Neural crest cell (in vitro differentiated cells): ENCODE measurements at regions not wholly inside any gene's neighbourhood (a gene's known extent, or its start where the extent isn't known, plus 50 kb on each side); places are given as distances from the start of the nearest gene placed in this dataset.
A peak's percentile ranks its signal among the peaks of the same experiment; 100 is the strongest.

Experiments
- DNase-seq: peaks from one replicate; pipeline ENCODE4 v3.0.0; 2021; ENCODE audit warnings: low read depth, mixed read lengths, low spot score
- H3K27ac Mint-ChIP-seq: one replicate; pipeline ENCODE4 v1.8.0; 2021; ENCODE audit warnings: mild to moderate bottlenecking, mixed read lengths; ENCODE audit not compliant: unreplicated experiment
- H3K27me3 Mint-ChIP-seq: 2 replicates; pipeline ENCODE4 v1.8.0; 2021; ENCODE audit warnings: low read depth, mild to moderate bottlenecking, mixed read lengths
- H3K36me3 Mint-ChIP-seq: 2 replicates; pipeline ENCODE4 v1.8.0; 2021; ENCODE audit warnings: low read depth, mild to moderate bottlenecking, mixed read lengths
- H3K4me1 Mint-ChIP-seq: 2 replicates; pipeline ENCODE4 v1.8.0; 2021; ENCODE audit warnings: mixed read lengths
- H3K4me3 Mint-ChIP-seq: one replicate; pipeline ENCODE4 v1.8.0; 2021; ENCODE audit warnings: mild to moderate bottlenecking, mixed read lengths
- H3K9me3 Mint-ChIP-seq: 2 replicates; pipeline ENCODE4 v1.8.0; 2021; ENCODE audit warnings: mixed read lengths
- TF ChIP-seq, protein P1 (sequence below): fragments of 200-600 bp; sonication (generic); conservative IDR thresholded peaks from 2 replicates; pipeline ENCODE4 v1.5.0; 2021; ENCODE audit warnings: antibody characterized with exemption, mild to moderate bottlenecking

DNA sequence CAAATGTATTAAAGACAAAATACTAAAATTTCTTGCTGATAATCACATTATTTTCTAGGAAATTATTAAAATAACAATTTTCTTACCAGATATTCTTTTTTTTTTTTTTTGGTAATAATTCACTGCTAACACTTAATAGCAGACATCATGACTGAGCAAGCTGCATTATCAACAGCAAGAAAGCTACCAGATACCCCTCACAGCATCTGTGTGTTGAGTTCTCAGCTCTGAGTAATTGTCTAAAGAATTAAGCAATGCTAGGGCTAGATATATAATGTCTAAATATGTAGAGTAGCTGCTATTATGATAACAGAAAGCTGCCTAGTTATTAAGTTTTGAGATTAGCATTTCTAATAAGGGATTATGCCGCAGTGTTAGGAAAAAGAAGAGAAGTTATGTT, 754.3 kb upstream of the PKDCC start:
- no peak for DNase-seq
- H3K27me3 Mint-ChIP-seq = no peaks in the 10 kb centered on the region
- peaks cover 5% of the 10 kb centered on the region for H3K9me3 Mint-ChIP-seq
- no peaks in the 10 kb centered on the region for H3K36me3 Mint-ChIP-seq
- H3K4me1 Mint-ChIP-seq = no peaks in the 10 kb centered on the region
- H3K27ac Mint-ChIP-seq = no peak overlapping the region
- TF ChIP-seq, protein P1, sequence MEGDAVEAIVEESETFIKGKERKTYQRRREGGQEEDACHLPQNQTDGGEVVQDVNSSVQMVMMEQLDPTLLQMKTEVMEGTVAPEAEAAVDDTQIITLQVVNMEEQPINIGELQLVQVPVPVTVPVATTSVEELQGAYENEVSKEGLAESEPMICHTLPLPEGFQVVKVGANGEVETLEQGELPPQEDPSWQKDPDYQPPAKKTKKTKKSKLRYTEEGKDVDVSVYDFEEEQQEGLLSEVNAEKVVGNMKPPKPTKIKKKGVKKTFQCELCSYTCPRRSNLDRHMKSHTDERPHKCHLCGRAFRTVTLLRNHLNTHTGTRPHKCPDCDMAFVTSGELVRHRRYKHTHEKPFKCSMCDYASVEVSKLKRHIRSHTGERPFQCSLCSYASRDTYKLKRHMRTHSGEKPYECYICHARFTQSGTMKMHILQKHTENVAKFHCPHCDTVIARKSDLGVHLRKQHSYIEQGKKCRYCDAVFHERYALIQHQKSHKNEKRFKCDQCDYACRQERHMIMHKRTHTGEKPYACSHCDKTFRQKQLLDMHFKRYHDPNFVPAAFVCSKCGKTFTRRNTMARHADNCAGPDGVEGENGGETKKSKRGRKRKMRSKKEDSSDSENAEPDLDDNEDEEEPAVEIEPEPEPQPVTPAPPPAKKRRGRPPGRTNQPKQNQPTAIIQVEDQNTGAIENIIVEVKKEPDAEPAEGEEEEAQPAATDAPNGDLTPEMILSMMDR = no peak
- no peak overlapping the region for H3K4me3 Mint-ChIP-seq

DNA sequence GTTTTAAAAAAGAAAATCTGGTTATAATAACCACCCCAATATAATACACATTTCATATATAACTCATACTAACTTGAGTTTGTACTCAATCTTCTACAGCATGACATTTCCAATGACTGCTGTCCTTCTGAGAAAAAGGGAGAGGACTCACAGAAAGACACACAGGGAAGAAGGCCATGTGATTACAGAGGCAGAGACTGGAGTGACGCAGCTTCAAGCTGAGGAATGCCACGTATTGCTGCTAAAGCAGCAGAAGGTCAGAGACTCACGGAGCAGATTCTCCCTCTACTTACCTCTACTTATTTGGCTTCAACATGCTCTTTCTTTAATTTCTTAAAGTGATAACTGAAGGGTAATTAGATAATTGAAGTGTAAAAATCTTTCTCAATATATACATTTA, 753.5 kb upstream of the PKDCC start:
- no peak for DNase-seq

DNA sequence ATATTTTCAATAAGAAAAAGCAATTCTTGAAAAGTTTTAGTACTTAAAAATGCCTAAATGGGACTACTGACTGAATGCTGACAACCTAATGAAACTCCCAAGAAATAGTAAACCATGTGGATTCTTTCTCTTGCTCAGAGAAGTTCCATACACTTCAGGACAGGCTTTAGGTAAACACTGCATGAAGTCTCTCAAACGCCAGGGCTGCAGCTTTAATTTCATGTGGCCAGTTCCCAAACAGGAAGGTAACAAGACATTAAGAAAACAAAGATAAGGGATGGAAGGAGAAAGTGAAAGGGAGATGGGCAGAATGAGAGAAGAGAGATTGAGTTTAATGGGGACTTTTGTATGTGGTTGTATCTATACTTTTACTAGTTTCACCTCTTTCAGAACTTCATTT, 734.7 kb upstream of the PKDCC start:
- no peak for DNase-seq
- H3K27ac Mint-ChIP-seq = no peak overlapping the region
- H3K4me3 Mint-ChIP-seq = no peak overlapping the region
- H3K36me3 Mint-ChIP-seq = no peaks in the 10 kb centered on the region
- no peaks in the 10 kb centered on the region for H3K27me3 Mint-ChIP-seq
- TF ChIP-seq, protein P1 = no peak
- H3K9me3 Mint-ChIP-seq = peaks cover 5% of the 10 kb centered on the region
- no peaks in the 10 kb centered on the region for H3K4me1 Mint-ChIP-seq

More for the DNA sequence above, 753.5 kb upstream of the PKDCC start:
- Mint-ChIP-seq H3K36me3 (no peaks in the 10 kb centered on the region), H3K4me3 (no peak overlapping the region), H3K9me3 (peaks cover 5% of the 10 kb centered on the region), H3K4me1 (no peaks in the 10 kb centered on the region), H3K27ac (peak overlapping the region; percentile 43), H3K27me3 (no peaks in the 10 kb centered on the region)
- TF ChIP-seq, protein P1 = no peak

DNA sequence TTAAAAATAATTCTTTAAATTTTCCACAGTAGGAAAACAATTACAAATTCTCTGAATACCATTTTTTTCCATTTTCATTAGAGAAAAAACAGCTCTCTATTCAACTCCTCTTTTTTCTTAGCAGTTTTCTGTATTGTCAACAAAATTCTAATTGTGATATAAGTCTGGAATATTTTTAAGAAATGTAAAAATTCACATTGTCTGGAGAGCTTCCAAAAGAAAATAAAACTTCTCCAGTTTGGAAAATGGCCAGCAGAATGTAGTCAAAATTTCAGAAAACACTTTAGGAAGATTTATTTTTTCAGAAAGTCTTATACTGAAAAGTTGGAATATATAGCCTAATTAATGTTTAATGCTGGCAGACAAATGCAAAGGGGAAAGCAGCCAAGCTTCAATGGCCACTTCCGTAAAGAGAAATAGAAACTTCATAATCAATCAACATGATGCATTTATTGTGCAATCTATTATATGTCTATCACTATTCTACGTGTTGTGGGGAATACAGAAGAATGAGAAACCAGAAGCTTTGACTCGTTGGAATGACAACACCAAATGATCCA, 733.2 kb upstream of the PKDCC start:
- H3K36me3 Mint-ChIP-seq = no peaks in the 10 kb centered on the region
- H3K4me1 Mint-ChIP-seq = no peaks in the 10 kb centered on the region
- TF ChIP-seq, protein P1 = no peak
- H3K9me3 Mint-ChIP-seq = peaks cover 5% of the 10 kb centered on the region
- no peak overlapping the region for H3K4me3 Mint-ChIP-seq
- no peak for DNase-seq
- H3K27ac Mint-ChIP-seq = no peak overlapping the region
- no peaks in the 10 kb centered on the region for H3K27me3 Mint-ChIP-seq

DNA sequence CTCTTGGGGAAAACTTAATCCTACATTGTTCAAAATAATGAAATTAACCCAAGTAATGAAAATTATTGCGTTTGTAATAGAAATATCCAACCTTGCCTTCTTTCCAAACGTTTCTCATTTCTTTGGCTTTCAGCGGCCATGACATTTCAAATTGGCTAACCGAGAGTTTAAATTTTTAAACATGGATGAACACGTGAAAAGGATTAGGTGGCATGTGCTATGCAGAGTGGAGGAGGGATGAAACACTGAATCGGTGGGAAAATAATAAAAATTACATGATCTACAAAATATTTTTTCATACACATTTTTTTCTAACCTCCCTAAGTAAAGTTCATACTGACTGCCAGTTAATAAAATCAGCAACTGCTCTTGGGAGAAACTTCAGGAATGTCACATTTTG, 728.4 kb upstream of the PKDCC start:
- H3K27me3 Mint-ChIP-seq = no peaks in the 10 kb centered on the region
- H3K9me3 Mint-ChIP-seq = peaks cover 4% of the 10 kb centered on the region
- no peak overlapping the region for H3K4me3 Mint-ChIP-seq
- H3K36me3 Mint-ChIP-seq = no peaks in the 10 kb centered on the region
- no peak overlapping the region for H3K27ac Mint-ChIP-seq
- no peaks in the 10 kb centered on the region for H3K4me1 Mint-ChIP-seq
- DNase-seq = no peak
- TF ChIP-seq, protein P1 = no peak

DNA sequence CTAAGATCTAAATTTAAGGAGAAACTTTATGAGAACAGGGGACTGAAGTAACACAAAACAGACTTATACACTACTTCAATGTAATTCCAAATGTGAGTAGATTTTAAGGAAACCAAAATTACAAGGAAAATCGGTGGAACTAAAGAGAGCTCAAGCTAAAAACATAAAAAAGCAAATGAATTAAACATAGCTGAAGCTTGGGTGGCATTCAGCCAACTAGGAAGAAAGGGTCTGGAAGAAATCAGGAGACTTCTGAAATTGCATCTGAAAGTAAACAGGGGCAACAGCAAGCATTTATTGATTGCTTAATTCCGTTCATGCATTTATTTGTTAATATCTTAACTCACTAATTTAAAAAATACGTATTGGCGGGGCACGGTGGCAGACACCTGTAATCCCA, 727.3 kb upstream of the PKDCC start:
- H3K36me3 Mint-ChIP-seq = no peaks in the 10 kb centered on the region
- TF ChIP-seq, protein P1 = no peak
- H3K9me3 Mint-ChIP-seq = peaks cover 8% of the 10 kb centered on the region
- no peak overlapping the region for H3K27ac Mint-ChIP-seq
- H3K4me3 Mint-ChIP-seq = no peak overlapping the region
- H3K4me1 Mint-ChIP-seq = no peaks in the 10 kb centered on the region
- H3K27me3 Mint-ChIP-seq = no peaks in the 10 kb centered on the region
- no peak for DNase-seq
